ENCODE measurements at regions not wholly inside any gene's neighbourhood (a gene's known extent, or its start where the extent isn't known, plus 50 kb on each side); places are given as distances from the start of the nearest gene placed in this dataset.

DNA sequence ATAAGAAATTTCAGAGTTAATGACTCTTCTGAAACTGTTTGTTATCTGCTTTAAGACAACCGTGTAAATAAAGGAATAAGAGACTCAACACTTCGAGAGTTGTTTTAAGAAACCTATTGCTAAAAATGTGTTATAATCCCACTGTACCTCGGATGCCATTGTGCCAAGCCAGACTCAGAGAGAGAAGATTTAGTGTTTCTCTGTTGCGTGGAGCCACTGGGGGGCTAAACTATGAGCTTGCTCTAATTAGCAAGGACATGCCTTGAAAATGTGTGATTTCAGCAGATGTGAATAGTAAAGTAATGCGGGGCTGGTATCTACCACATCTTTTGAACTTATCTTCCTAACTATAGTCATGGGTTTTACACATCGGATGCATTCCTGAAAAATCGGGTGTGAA is 56.2 kb upstream of the TARBP1 start:
- H3K27ac ChIP-seq (ENCODE audit: low read depth, low read length) = no peak overlapping the region
- POLR2A ChIA-PET = no interaction called here
- intact Hi-C loops (cut with micrococcal nuclease) = no loop called here

More for the DNA sequence above, 56.2 kb upstream of the TARBP1 start:
- Histone ChIP-seq H3K9ac (ENCODE audit: low read length) (no peak overlapping the region), H3K4me1 (ENCODE audit: control insufficient read depth in 1 of 2, insufficient read depth in 2 of 2, low read length in 2 of 2) (no peaks in the 10 kb centered on the region), H3K36me3 (ENCODE audit: control insufficient read depth in 1 of 2, insufficient read depth in 2 of 2, low read length in 2 of 2) (no peaks in the 10 kb centered on the region), H3K4me3 (replicated peaks in 1 of 2; ENCODE audit: low read depth in 1 of 2, low read length in 2 of 2) (no peak overlapping the region), H4K20me1 (ENCODE audit: insufficient read depth) (no peaks in the 10 kb centered on the region), H3K27me3 (ENCODE audit: insufficient read depth, low read length) (no peaks in the 10 kb centered on the region), H3K9me3 (ENCODE audit: control insufficient read depth in 1 of 2, insufficient read depth in 1 of 2, low read depth in 1 of 2, low read length in 2 of 2) (no peaks in the 10 kb centered on the region), H3K4me2 (ENCODE audit: low read length) (no peak overlapping the region), H3K9me2 (ENCODE audit: insufficient read depth) (no peaks in the 10 kb centered on the region), H2AFZ (ENCODE audit: low read depth, low read length, poor library complexity, severe bottlenecking) (no peak overlapping the region), H3K79me2 (ENCODE audit: insufficient read depth, low read length) (no peaks in the 10 kb centered on the region)
- CTCF ChIA-PET = no interaction called here
- no peak for ATAC-seq
- RAD21 ChIA-PET (ENCODE audit: low non-redundant PET in 1 of 2, low total read pairs in 2 of 2, uncharacterized antibody in 2 of 2, unreplicated experiment in 2 of 2) = no interaction called here
- no peak for DNase-seq (ENCODE audit: low read depth, low spot score)
- TF ChIP-seq SIN3A (IDR thresholded peaks at IDR 0.05; ENCODE audit: low read depth) = no peak
- no peak for TF ChIP-seq FOSL1 (IDR thresholded peaks at IDR 0.05; ENCODE audit: low read depth)
- TF ChIP-seq EZH2 (IDR thresholded peaks at IDR 0.05) = no peak
- no peak for TF ChIP-seq ELF1 (IDR thresholded peaks at IDR 0.05; ENCODE audit: borderline replicate concordance, low read depth)
- TF ChIP-seq, protein P1, sequence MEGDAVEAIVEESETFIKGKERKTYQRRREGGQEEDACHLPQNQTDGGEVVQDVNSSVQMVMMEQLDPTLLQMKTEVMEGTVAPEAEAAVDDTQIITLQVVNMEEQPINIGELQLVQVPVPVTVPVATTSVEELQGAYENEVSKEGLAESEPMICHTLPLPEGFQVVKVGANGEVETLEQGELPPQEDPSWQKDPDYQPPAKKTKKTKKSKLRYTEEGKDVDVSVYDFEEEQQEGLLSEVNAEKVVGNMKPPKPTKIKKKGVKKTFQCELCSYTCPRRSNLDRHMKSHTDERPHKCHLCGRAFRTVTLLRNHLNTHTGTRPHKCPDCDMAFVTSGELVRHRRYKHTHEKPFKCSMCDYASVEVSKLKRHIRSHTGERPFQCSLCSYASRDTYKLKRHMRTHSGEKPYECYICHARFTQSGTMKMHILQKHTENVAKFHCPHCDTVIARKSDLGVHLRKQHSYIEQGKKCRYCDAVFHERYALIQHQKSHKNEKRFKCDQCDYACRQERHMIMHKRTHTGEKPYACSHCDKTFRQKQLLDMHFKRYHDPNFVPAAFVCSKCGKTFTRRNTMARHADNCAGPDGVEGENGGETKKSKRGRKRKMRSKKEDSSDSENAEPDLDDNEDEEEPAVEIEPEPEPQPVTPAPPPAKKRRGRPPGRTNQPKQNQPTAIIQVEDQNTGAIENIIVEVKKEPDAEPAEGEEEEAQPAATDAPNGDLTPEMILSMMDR (IDR thresholded peaks at IDR 0.05 in 2 of 3, conservative IDR thresholded peaks at IDR 0.05 in 1 of 3; ENCODE audit: borderline replicate concordance in 1 of 3, insufficient read depth in 1 of 3, low read depth in 2 of 3, low read length in 2 of 3) = no peak
- TF ChIP-seq, protein P2, sequence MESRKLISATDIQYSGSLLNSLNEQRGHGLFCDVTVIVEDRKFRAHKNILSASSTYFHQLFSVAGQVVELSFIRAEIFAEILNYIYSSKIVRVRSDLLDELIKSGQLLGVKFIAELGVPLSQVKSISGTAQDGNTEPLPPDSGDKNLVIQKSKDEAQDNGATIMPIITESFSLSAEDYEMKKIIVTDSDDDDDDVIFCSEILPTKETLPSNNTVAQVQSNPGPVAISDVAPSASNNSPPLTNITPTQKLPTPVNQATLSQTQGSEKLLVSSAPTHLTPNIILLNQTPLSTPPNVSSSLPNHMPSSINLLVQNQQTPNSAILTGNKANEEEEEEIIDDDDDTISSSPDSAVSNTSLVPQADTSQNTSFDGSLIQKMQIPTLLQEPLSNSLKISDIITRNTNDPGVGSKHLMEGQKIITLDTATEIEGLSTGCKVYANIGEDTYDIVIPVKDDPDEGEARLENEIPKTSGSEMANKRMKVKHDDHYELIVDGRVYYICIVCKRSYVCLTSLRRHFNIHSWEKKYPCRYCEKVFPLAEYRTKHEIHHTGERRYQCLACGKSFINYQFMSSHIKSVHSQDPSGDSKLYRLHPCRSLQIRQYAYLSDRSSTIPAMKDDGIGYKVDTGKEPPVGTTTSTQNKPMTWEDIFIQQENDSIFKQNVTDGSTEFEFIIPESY (IDR thresholded peaks at IDR 0.05; ENCODE audit: extremely low read depth, insufficient replicate concordance, low read length) = no peak
- TF ChIP-seq SP1 (IDR thresholded peaks at IDR 0.05; ENCODE audit: low read depth) = no peak
- TF ChIP-seq ZNF274 (IDR thresholded peaks at IDR 0.05; ENCODE audit: low read depth, low read length) = no peak
- TF ChIP-seq EGR1 (IDR thresholded peaks at IDR 0.05; ENCODE audit: low read depth) = no peak
- no peak for TF ChIP-seq ZFX (IDR thresholded peaks at IDR 0.05)
- TF ChIP-seq YY1 (IDR thresholded peaks at IDR 0.05; ENCODE audit: extremely low read depth, insufficient replicate concordance, low read depth, low read length) = no peak
- no peak for TF ChIP-seq CBX3 (IDR thresholded peaks at IDR 0.05; ENCODE audit: low read depth)
- TF ChIP-seq RAD21 (IDR thresholded peaks at IDR 0.05; ENCODE audit: low read depth) = no peak
- no peak for TF ChIP-seq EZH2phosphoT487 (IDR thresholded peaks at IDR 0.05; ENCODE audit: borderline replicate concordance)
- BruUV-seq (replicated peaks) = no TSS peak
